PC-9 (cell line): ENCODE measurements at regions not wholly inside any gene's neighbourhood (a gene's known extent, or its start where the extent isn't known, plus 50 kb on each side); places are given as distances from the start of the nearest gene placed in this dataset.

Experiments
- CTCF ChIP-seq: fragments of 200-600 bp; sonication (generic); conservative IDR thresholded peaks from 2 replicates; pipeline ENCODE4 v1.6.1; 2017; ENCODE audit warnings: mixed run types, antibody characterized with exemption, mild to moderate bottlenecking, moderate library complexity
- EZH2 ChIP-seq: fragments of 200-600 bp; sonication (generic); IDR thresholded peaks from 2 replicates; pipeline ENCODE4 v1.8.0; 2017; ENCODE audit warnings: antibody characterized with exemption, low read depth

- no peak for TF ChIP-seq CTCF
- TF ChIP-seq EZH2, result no peak
These were observed 225.5 kb upstream of the ECI2 start for GRCh38 chr6:4360920-4361319.
